GM19438 (cell line): ENCODE measurements at regions not wholly inside any gene's neighbourhood (a gene's known extent, or its start where the extent isn't known, plus 50 kb on each side); places are given as distances from the start of the nearest gene placed in this dataset.

Experiments
- ATAC-seq: cut with Tn5 transposase; IDR thresholded peaks from one replicate; pipeline ENCODE4 v1.9.1; 2021; ENCODE audit warnings: low read depth; ENCODE audit not compliant: unreplicated experiment

- no peak for ATAC-seq
These were observed 437.8 kb downstream of the ANKRD7 start for GRCh38 chr7:118662266-118662665.

GRCh38 chr7:118664498-118664897, 440.0 kb downstream of the ANKRD7 start:
- ATAC-seq, result no peak

GRCh38 chr7:118671149-118671548, 446.6 kb downstream of the ANKRD7 start:
- ATAC-seq, result no peak

GRCh38 chr7:118684796-118685195, 460.3 kb downstream of the ANKRD7 start:
- no peak for ATAC-seq

GRCh38 chr7:118689403-118689802, 464.9 kb downstream of the ANKRD7 start:
- no peak for ATAC-seq

GRCh38 chr7:118696879-118697278, 472.4 kb downstream of the ANKRD7 start:
- ATAC-seq, result no peak

- no peak for ATAC-seq
These were observed 474.7 kb downstream of the ANKRD7 start for GRCh38 chr7:118699222-118699621.

GRCh38 chr7:118708741-118709140, 484.2 kb downstream of the ANKRD7 start:
- ATAC-seq, result no peak

GRCh38 chr7:118711688-118712087, 487.2 kb downstream of the ANKRD7 start:
- no peak for ATAC-seq

GRCh38 chr7:118713039-118713438, 488.5 kb downstream of the ANKRD7 start:
- no peak for ATAC-seq

- ATAC-seq, result no peak
These were observed 496.1 kb downstream of the ANKRD7 start for GRCh38 chr7:118720632-118721031.

GRCh38 chr7:118731854-118732253, 507.4 kb downstream of the ANKRD7 start:
- ATAC-seq, result no peak

GRCh38 chr7:118734541-118734940, 510.0 kb downstream of the ANKRD7 start:
- no peak for ATAC-seq

GRCh38 chr7:118735441-118735840, 510.9 kb downstream of the ANKRD7 start:
- no peak for ATAC-seq

GRCh38 chr7:118737935-118738334, 513.4 kb downstream of the ANKRD7 start:
- ATAC-seq, result no peak

GRCh38 chr7:118745927-118746326, 521.4 kb downstream of the ANKRD7 start:
- ATAC-seq, result no peak

GRCh38 chr7:118747473-118747872, 523.0 kb downstream of the ANKRD7 start:
- ATAC-seq, result no peak

GRCh38 chr7:118753479-118753878, 529.0 kb downstream of the ANKRD7 start:
- ATAC-seq, result no peak

- no peak for ATAC-seq
These were observed 530.1 kb downstream of the ANKRD7 start for GRCh38 chr7:118754608-118755007.

GRCh38 chr7:118755067-118755625, 530.6 kb downstream of the ANKRD7 start:
- no peak for ATAC-seq

- ATAC-seq, result no peak
These were observed 532.6 kb downstream of the ANKRD7 start for GRCh38 chr7:118757066-118757465.

- ATAC-seq, result no peak
These were observed 534.1 kb downstream of the ANKRD7 start for GRCh38 chr7:118758582-118758981.

GRCh38 chr7:118759921-118760320, 535.4 kb downstream of the ANKRD7 start:
- ATAC-seq, result no peak
